ENCODE measurements at regions not wholly inside any gene's neighbourhood (a gene's known extent, or its start where the extent isn't known, plus 50 kb on each side); places are given as distances from the start of the nearest gene placed in this dataset.

- TF ChIP-seq KLF12 (CRISPR knock-in tag; IDR thresholded peaks at IDR 0.05; ENCODE audit: borderline replicate concordance), result no peak
Measured at GRCh38 chrX:7219153-7219705, 71.3 kb upstream of the PUDP start (continued).

GRCh38 chrX:7218321-7219152 lies 70.6 kb upstream of the PUDP start:
- 38% methylated on average over 8 of the region's 8 CpGs for WGBS (ENCODE audit: low lambda C conversion rate)
- Histone ChIP-seq H3K79me2 (ENCODE audit: insufficient read depth, low read length) (no peaks in the 10 kb centered on the region), H3K9me3 (ENCODE audit: low read length) (no peaks in the 10 kb centered on the region), H3K36me3 (replicated peaks in 1 of 2; ENCODE audit: control insufficient read depth in 1 of 2, insufficient read depth in 2 of 2, low read length in 2 of 2) (no peaks in the 10 kb centered on the region), H3K4me2 (ENCODE audit: low read depth, low read length) (peak overlapping the region; percentile 49), H3K27me3 (ENCODE audit: control insufficient read depth in 1 of 2, insufficient read depth in 2 of 2, low read length in 2 of 2) (no peaks in the 10 kb centered on the region), H3K9ac (ENCODE audit: insufficient read depth, low read depth, low read length) (0 out of 2 replicates have a peak overlapping the region, but pooled peaks have one; percentile 43), H3K4me1 (ENCODE audit: insufficient read depth, low read length) (peaks cover 34% of the 10 kb centered on the region), H2AFZ (ENCODE audit: low read length) (peak overlapping the region; percentile 86), H4K20me1 (ENCODE audit: insufficient read depth, low read length) (no peaks in the 10 kb centered on the region), H3K27ac (ENCODE audit: extremely low read length, insufficient read depth, low read length) (peak overlapping the region; percentile 50), H3K4me3 (replicated peaks in 1 of 3; ENCODE audit: insufficient read depth in 1 of 3, low read depth in 2 of 3, low read length in 3 of 3) (0 out of 6 replicates have a peak overlapping the region, but pooled peaks of 1 of the 3 experiments have one; percentile 16)
- peak; percentile 41 for DNase-seq (ENCODE audit: low spot score)
- intact Hi-C loops (cut with micrococcal nuclease; ENCODE audit: unreplicated experiment), result no loop called here
- POLR2A ChIA-PET, result no interaction called here
- ATAC-seq, result no peak
- CTCF ChIA-PET (ENCODE audit: low intra/inter-chr PET ratio, low total read pairs), result no interaction called here
- no TSS peak for BruUV-seq (replicated peaks)
- FAIRE-seq, result no peak
- in situ Hi-C loops (cut with HindIII; ENCODE audit: extremely low pct_ligation_motif_present, low pct_unique_long_range_greater_than_20kb), result no loop called here
- peak; percentile 63; the same call in 1 of the 2 replicates for TF ChIP-seq CEBPG (CRISPR knock-in tag; IDR thresholded peaks at IDR 0.05)
- TF ChIP-seq ATF4 (CRISPR knock-in tag; IDR thresholded peaks at IDR 0.05), result peak in 1 of 2 experiments; percentile 93; a peak in 2 of 4 replicates
- TF ChIP-seq ZNF275 (CRISPR knock-in tag; IDR thresholded peaks at IDR 0.05; ENCODE audit: borderline replicate concordance), result no peak
- no peak for TF ChIP-seq POLR2AphosphoS5 (IDR thresholded peaks at IDR 0.05; ENCODE audit: low read depth, low read length)
- TF ChIP-seq MATR3 (CRISPR knock-in tag; IDR thresholded peaks at IDR 0.05), result no peak
- TF ChIP-seq ZNF3 (CRISPR knock-in tag; IDR thresholded peaks at IDR 0.05), result no peak
- no peak for TF ChIP-seq ZNF816 (CRISPR knock-in tag; IDR thresholded peaks at IDR 0.05; ENCODE audit: borderline replicate concordance)
- TF ChIP-seq TCF7 (IDR thresholded peaks at IDR 0.05; ENCODE audit: low read depth), result peak; percentile 50; the same call in 1 of the 2 replicates
- TF ChIP-seq ZNF136 (CRISPR knock-in tag; IDR thresholded peaks at IDR 0.05; ENCODE audit: low read depth), result no peak
- TF ChIP-seq ZNF230 (CRISPR knock-in tag; IDR thresholded peaks at IDR 0.05), result no peak
- no peak for TF ChIP-seq PBX2 (CRISPR knock-in tag; IDR thresholded peaks at IDR 0.05)
- no peak for TF ChIP-seq ZNF567 (CRISPR knock-in tag; IDR thresholded peaks at IDR 0.05; ENCODE audit: borderline replicate concordance)
- TF ChIP-seq MAFK (conservative IDR thresholded peaks at IDR 0.05 in 1 of 2, IDR thresholded peaks at IDR 0.05 in 1 of 2; ENCODE audit: low read length in 2 of 2), result 0 out of 4 replicates have a peak, but pooled peaks of 1 of the 2 experiments have one; percentile 12
- TF ChIP-seq LBX2 (CRISPR knock-in tag; IDR thresholded peaks at IDR 0.05; ENCODE audit: borderline replicate concordance), result no peak
- TF ChIP-seq RFX1 (IDR thresholded peaks at IDR 0.05), result no peak
- TF ChIP-seq MED13 (CRISPR knock-in tag; IDR thresholded peaks at IDR 0.05), result no peak
- 0 out of 4 replicates have a peak, but pooled peaks of 1 of the 2 experiments have one; percentile 39 for TF ChIP-seq EP300 (IDR thresholded peaks at IDR 0.05; ENCODE audit: low read depth in 2 of 2, low read length in 2 of 2)
- no peak for TF ChIP-seq EP300 (CRISPR knock-in tag; IDR thresholded peaks at IDR 0.05; ENCODE audit: borderline replicate concordance)
- no peak for TF ChIP-seq U2AF2 (IDR thresholded peaks at IDR 0.05; ENCODE audit: low read depth, low read length)

Data from HepG2 (cell line).